ENCODE measurements at regions not wholly inside any gene's neighbourhood (a gene's known extent, or its start where the extent isn't known, plus 50 kb on each side); places are given as distances from the start of the nearest gene placed in this dataset.

DNA sequence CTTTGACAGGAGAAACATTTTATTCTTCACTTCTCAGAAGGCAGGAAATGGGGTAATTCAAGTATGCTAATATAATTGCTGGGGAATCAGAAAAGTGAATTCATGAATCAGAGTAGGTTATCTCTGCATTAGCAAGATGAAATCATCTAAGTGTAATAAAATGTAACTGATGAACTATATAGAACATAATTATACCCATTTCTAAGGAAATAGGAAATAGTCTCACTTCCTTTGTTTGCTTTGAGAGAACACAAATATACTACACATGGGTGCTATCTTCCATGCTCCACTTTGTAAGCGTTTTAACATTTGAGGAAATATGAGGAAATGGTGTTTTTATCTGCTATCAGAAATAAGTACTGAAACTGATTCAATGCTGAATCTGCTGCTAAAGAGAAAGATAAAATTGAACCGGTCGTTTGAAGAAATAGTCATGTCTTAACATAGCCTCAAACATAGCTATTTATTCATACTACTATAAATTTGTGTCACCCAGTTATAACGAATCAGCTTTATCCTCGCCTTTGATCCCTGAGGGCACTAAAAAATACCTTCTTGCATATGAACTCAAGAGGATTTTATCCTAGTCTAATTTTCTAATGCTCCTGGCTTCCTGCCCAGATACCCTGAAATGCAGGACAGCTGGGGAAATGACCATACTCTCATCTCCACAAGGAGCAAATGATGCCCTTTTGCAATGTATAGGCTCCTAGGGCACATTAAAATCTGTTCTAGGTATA is 696.0 kb downstream of the C12orf50 start:
- TF ChIP-seq CTCF (IDR thresholded peaks at IDR 0.05) (no peak), EP300 (IDR thresholded peaks at IDR 0.05; ENCODE audit: low read depth) (no peak)

Measured in transverse colon (tissue), 3 donors.